ENCODE measurements at regions not wholly inside any gene's neighbourhood (a gene's known extent, or its start where the extent isn't known, plus 50 kb on each side); places are given as distances from the start of the nearest gene placed in this dataset.
"Not testable (repeated sequence)": the region's sequence is repeated elsewhere in the genome, so short reads cannot be mapped to it uniquely, and the experiment has no call there.

- 69% methylated on average over 4 of the region's 4 CpGs for WGBS
- Histone ChIP-seq H3K27me3 (ENCODE audit: control insufficient read depth in 4 of 4, insufficient read depth in 4 of 4, low read length in 3 of 4) (peaks cover 0 to 3% (median 0%) of the 10 kb centered on the region in 4 donors), H3K9me3 (ENCODE audit: control insufficient read depth in 4 of 4, low read length in 3 of 4) (no peaks in the 10 kb centered on the region), H3K27ac (ENCODE audit: low read depth in 1 of 2, low read length in 2 of 2) (no peak overlapping the region), H3K4me3 (ENCODE audit: low read depth in 1 of 3, low read length in 3 of 3) (no peak overlapping the region), H3K4me1 (ENCODE audit: control insufficient read depth in 4 of 4, insufficient read depth in 4 of 4, low read length in 3 of 4) (no peaks in the 10 kb centered on the region), H3K9ac (ENCODE audit: low read depth in 1 of 2, low read length in 2 of 2) (no peak overlapping the region), H3K36me3 (ENCODE audit: control insufficient read depth in 4 of 4, insufficient read depth in 3 of 4, low read depth in 1 of 4, low read length in 3 of 4) (no peaks in the 10 kb centered on the region)
- DNase-seq (ENCODE audit: low spot score), result no peak
- TF ChIP-seq YY1 (IDR thresholded peaks at IDR 0.05), result no peak
Observed at GRCh38 chr2:176902454-176902853, 310.1 kb upstream of the HNRNPA3 start.

GRCh38 chr2:176904053-176904452 is 308.5 kb upstream of the HNRNPA3 start:
- not testable (repeated sequence) for H3K27ac ChIP-seq (ENCODE audit: low read depth in 1 of 2, low read length in 2 of 2); H3K36me3 ChIP-seq (ENCODE audit: control insufficient read depth in 4 of 4, insufficient read depth in 3 of 4, low read depth in 1 of 4, low read length in 3 of 4); H3K9ac ChIP-seq (ENCODE audit: low read depth in 1 of 2, low read length in 2 of 2); DNase-seq (ENCODE audit: low spot score); H3K9me3 ChIP-seq (ENCODE audit: control insufficient read depth in 4 of 4, low read length in 3 of 4); H3K4me1 ChIP-seq (ENCODE audit: control insufficient read depth in 4 of 4, insufficient read depth in 4 of 4, low read length in 3 of 4); H3K27me3 ChIP-seq (ENCODE audit: control insufficient read depth in 4 of 4, insufficient read depth in 4 of 4, low read length in 3 of 4); H3K4me3 ChIP-seq (ENCODE audit: low read depth in 1 of 3, low read length in 3 of 3)
- 85% methylated on average over 2 of the region's 2 CpGs for WGBS

GRCh38 chr2:176907341-176907740 is 305.3 kb upstream of the HNRNPA3 start:
- no peaks in the 10 kb centered on the region for H3K4me1 ChIP-seq (ENCODE audit: control insufficient read depth in 4 of 4, insufficient read depth in 4 of 4, low read length in 3 of 4)
- H3K27ac ChIP-seq (ENCODE audit: low read depth in 1 of 2, low read length in 2 of 2), result no peak overlapping the region
- H3K9me3 ChIP-seq (ENCODE audit: control insufficient read depth in 4 of 4, low read length in 3 of 4), result no peaks in the 10 kb centered on the region
- DNase-seq (ENCODE audit: low spot score), result no peak
- H3K4me3 ChIP-seq (ENCODE audit: low read depth in 1 of 3, low read length in 3 of 3), result no peak overlapping the region
- H3K9ac ChIP-seq (ENCODE audit: low read depth in 1 of 2, low read length in 2 of 2), result no peak overlapping the region
- H3K27me3 ChIP-seq (ENCODE audit: control insufficient read depth in 4 of 4, insufficient read depth in 4 of 4, low read length in 3 of 4), result peaks cover 0 to 3% (median 0%) of the 10 kb centered on the region in 4 donors
- WGBS, result 56% methylated on average over 3 of the region's 3 CpGs
- H3K36me3 ChIP-seq (ENCODE audit: control insufficient read depth in 4 of 4, insufficient read depth in 3 of 4, low read depth in 1 of 4, low read length in 3 of 4), result no peaks in the 10 kb centered on the region
- TF ChIP-seq RXRA (IDR thresholded peaks at IDR 0.05) (no peak), CTCF (IDR thresholded peaks at IDR 0.05; ENCODE audit: low read depth, low read length, missing input control) (no peak), EGR1 (IDR thresholded peaks at IDR 0.05; ENCODE audit: low read depth in 2 of 2) (no peak), NR2F2 (IDR thresholded peaks at IDR 0.05) (no peak), REST (IDR thresholded peaks at IDR 0.05) (no peak), TAF1 (conservative IDR thresholded peaks at IDR 0.05) (no peak), JUND (IDR thresholded peaks at IDR 0.05) (no peak), RAD21 (IDR thresholded peaks at IDR 0.05) (no peak), ZBTB33 (IDR thresholded peaks at IDR 0.05) (no peak), ATF3 (IDR thresholded peaks at IDR 0.05) (no peak), FOXA1 (IDR thresholded peaks at IDR 0.05) (no peak), SP1 (IDR thresholded peaks at IDR 0.05) (no peak), HNF4G (IDR thresholded peaks at IDR 0.05) (no peak), GABPA (IDR thresholded peaks at IDR 0.05 in 1 of 2, conservative IDR thresholded peaks at IDR 0.05 in 1 of 2) (no peak)
